ENCODE measurements at regions not wholly inside any gene's neighbourhood (a gene's known extent, or its start where the extent isn't known, plus 50 kb on each side); places are given as distances from the start of the nearest gene placed in this dataset.

GRCh38 chr12:104896710-104897109 is 61.4 kb downstream of the SLC41A2 start:
- TF ChIP-seq CTCF (IDR thresholded peaks at IDR 0.05; ENCODE audit: low read depth, low read length, missing input control), result no peak
- TF ChIP-seq RAD21 (IDR thresholded peaks at IDR 0.05), result no peak
- no peak for TF ChIP-seq YY1 (IDR thresholded peaks at IDR 0.05)
- TF ChIP-seq TAF1 (conservative IDR thresholded peaks at IDR 0.05), result no peak
- no peak for TF ChIP-seq MAX (IDR thresholded peaks at IDR 0.05)
- no peak for TF ChIP-seq JUND (IDR thresholded peaks at IDR 0.05)

Data from liver (tissue), 3 donors.